Body of pancreas (tissue), 4 donors: ENCODE measurements at regions not wholly inside any gene's neighbourhood (a gene's known extent, or its start where the extent isn't known, plus 50 kb on each side); places are given as distances from the start of the nearest gene placed in this dataset.

ENCODE experiments used
- ATAC-seq: fragments of 150-250 bp; one replicate; pipeline ENCODE4 v1.9.1; 2016
- DNase-seq, 4 donors: peaks; one replicate each; pipeline ENCODE4 v3.0.0-alpha.2; 2019
- H3K27ac ChIP-seq, 4 donors: fragments of 200-600 bp; sonication (generic); 1 replicate in 3 of 4; 2 replicates in 1 of 4; pipeline versions ENCODE4 v1.5.1 to v1.6.1; 2016 to 2019; ENCODE audit warnings: mild to moderate bottlenecking in 1 of 4, mixed read lengths in 1 of 4, moderate library complexity in 1 of 4
- H3K27me3 ChIP-seq, 2 donors: fragments of 200-600 bp; sonication (generic); one replicate each; pipeline ENCODE4 v1.6.0; 2016; ENCODE audit warnings: mild to moderate bottlenecking in 1 of 2
- H3K36me3 ChIP-seq, 2 donors: fragments of 200-600 bp; sonication (generic); replicated peaks in 1 of 2; 2 replicates each; pipeline ENCODE4 v1.5.1; 2016; ENCODE audit warnings: low read depth in 2 of 2; ENCODE audit not compliant: insufficient read depth in 1 of 2
- H3K4me1 ChIP-seq: fragments of 200-600 bp; sonication (generic); one replicate; pipeline ENCODE4 v1.6.0; 2016
- H3K4me3 ChIP-seq, 2 donors: fragments of 200-600 bp; sonication (generic); 1 replicate in 1 of 2; 2 replicates in 1 of 2; pipeline ENCODE4 v1.5.1; 2016 to 2019
- H3K9me3 ChIP-seq, 3 donors: fragments of 200-600 bp; sonication (generic); 1 replicate in 2 of 3; 2 replicates in 1 of 3; pipeline ENCODE4 v1.5.1; 2016
- POLR2A ChIP-seq, 3 donors: fragments of 450-650 bp; IDR thresholded peaks; one replicate each; pipeline ENCODE4 v1.6.1; 2016; ENCODE audit warnings: antibody characterized with exemption in 3 of 3, mild to moderate bottlenecking in 2 of 3
- WGBS, 2 donors: methylation state at CpG; one replicate each; pipeline ENCODE4 v1.1.5; 2017; 5-methylcytosine and 5-hydroxymethylcytosine counted together
- intact Hi-C: fragments of 100-400 bp; cut with DNase I; formaldehyde crosslinking; loops from one replicate; pipeline ENCODE4 v1.15.1; 2023
- TF ChIP-seq, protein P1 (sequence below), 7 experiments: fragments of 450-650 bp in 4 of 7; fragments of 200-600 bp in 3 of 7; sonication (generic) in 3 of 7; IDR thresholded peaks; one replicate each; pipeline ENCODE4 v1.5.1; 2016 to 2019; ENCODE audit warnings: antibody characterized with exemption in 7 of 7

DNA sequence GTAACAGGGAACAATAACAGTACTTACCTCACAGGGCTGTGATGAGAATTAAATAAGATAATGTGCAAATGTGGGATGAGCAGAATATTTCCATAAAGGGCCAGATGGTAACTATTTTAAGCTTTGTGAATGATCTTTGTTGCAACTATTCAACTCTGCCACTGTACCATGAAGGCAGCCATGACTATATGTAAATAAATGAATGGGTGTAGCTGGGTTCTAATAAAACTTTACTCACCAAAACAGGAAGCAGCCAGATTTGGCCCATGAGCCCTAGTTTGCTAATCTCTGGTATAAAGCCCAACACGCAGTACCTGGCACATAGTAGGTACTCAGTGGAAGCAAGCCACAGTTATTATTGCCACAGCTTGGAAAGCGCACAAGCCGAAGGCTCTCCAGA is 362.7 kb upstream of the PROK2 start:
- Histone ChIP-seq H3K27ac (no peak overlapping the region), H3K9me3 (no peaks in the 10 kb centered on the region), H3K27me3 (no peaks in the 10 kb centered on the region), H3K4me1 (peaks cover 32% of the 10 kb centered on the region), H3K4me3 (no peak overlapping the region), H3K36me3 (no peaks in the 10 kb centered on the region)
- ATAC-seq, result no peak
- DNase-seq, result no peak
- TF ChIP-seq, protein P1, sequence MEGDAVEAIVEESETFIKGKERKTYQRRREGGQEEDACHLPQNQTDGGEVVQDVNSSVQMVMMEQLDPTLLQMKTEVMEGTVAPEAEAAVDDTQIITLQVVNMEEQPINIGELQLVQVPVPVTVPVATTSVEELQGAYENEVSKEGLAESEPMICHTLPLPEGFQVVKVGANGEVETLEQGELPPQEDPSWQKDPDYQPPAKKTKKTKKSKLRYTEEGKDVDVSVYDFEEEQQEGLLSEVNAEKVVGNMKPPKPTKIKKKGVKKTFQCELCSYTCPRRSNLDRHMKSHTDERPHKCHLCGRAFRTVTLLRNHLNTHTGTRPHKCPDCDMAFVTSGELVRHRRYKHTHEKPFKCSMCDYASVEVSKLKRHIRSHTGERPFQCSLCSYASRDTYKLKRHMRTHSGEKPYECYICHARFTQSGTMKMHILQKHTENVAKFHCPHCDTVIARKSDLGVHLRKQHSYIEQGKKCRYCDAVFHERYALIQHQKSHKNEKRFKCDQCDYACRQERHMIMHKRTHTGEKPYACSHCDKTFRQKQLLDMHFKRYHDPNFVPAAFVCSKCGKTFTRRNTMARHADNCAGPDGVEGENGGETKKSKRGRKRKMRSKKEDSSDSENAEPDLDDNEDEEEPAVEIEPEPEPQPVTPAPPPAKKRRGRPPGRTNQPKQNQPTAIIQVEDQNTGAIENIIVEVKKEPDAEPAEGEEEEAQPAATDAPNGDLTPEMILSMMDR (IDR thresholded peaks at IDR 0.05), result no peak
- no peak for TF ChIP-seq POLR2A (IDR thresholded peaks at IDR 0.05)
- 91 to 98% methylated on average over 3 of the region's 3 CpGs for WGBS, 2 donors
- intact Hi-C loops, result no loop called here

DNA sequence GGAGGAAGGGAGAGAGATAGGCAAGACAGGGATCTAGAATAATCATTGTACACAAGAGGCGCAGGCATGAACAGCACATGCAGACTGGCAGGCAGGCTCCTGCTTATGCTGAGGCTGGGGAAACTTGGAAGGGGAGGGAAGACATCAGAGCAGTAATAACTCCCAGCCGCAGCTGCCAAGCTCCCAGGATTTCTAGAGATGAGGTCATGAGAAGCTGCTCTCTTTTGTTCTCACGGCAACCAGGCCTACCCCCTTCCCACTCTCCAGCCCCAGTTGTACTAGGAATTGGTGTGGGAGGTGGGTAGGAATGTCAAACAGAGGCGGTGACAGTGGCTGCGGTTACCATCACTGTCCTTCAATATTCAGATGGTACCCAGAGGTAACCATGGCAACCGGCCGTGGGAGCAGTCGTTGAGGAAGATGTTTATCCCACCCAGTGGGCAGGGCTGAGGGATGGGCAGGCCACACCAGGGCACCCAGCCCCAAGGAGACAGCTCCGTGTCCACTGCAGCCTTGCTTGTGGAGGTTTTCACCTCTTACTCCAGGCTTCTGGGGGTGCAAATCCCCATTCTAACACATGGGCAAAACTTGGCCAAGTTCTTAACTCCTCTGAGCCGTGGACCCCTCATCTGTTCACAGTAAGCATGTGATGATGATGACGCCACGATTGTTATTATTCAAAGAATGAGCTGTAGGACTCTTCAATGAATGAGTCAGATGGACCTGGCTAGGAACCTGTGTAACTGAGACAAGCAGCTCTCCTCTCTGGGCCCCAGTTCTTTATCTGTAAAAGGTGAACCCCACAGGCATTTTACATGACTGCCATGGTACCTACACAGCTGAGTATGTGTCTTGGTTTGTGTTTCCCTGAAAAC is 360.8 kb upstream of the PROK2 start:
- H3K4me1 ChIP-seq, result peaks cover 13% of the 10 kb centered on the region
- ATAC-seq (peak; percentile 56), DNase-seq (peak; percentile 31 to 77 (median 62))
- no peak overlapping the region for H3K27ac ChIP-seq
- H3K27me3 ChIP-seq, result no peaks in the 10 kb centered on the region
- TF ChIP-seq, protein P1 (IDR thresholded peaks at IDR 0.05), result no peak
- no peak for TF ChIP-seq POLR2A (IDR thresholded peaks at IDR 0.05)
- H3K4me3 ChIP-seq, result no peak overlapping the region
- no peaks in the 10 kb centered on the region for H3K9me3 ChIP-seq
- H3K36me3 ChIP-seq, result no peaks in the 10 kb centered on the region
- WGBS, 2 donors, result 68 to 75% methylated on average over 10 to 12 of the region's 12 CpGs
- intact Hi-C loops, result no loop called here

DNA sequence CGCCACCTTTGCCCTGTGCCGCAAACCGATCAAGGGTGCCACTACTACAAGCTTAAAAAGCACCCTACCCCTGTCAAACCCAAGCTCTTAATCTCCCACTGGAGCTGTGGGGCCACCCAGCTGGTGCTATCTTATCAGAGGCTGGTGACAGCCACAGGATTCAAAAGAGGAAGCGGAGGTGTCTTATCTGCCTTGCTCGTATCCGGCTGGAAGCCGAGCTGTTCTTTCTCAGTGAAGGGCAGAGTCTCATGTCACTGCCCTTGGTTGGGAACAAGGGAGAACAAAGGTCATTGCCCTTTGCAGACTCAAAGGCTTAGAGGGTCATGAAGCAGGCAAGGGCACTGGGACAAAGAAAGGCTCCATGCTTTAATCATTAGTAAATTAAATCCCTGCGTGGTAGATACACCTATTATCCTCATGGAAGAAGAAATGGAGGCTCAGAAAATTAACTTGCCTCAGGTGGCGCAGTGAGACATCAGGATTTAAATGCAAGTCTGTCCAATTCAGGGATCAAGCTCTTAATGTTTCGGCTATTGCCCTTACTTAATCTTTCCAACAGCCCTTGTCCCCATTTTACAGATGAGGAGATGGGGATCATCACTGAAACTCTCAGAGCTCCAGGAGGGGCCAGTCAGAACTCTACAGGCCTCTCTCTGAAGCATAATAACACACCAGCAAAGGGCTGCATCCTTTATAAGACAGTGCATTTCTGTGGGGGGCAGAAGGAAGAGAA is 360.0 kb upstream of the PROK2 start:
- ATAC-seq (no peak), DNase-seq (no peak)
- no peaks in the 10 kb centered on the region for H3K27me3 ChIP-seq
- no peaks in the 10 kb centered on the region for H3K9me3 ChIP-seq
- H3K36me3 ChIP-seq, result no peaks in the 10 kb centered on the region
- H3K4me3 ChIP-seq, result no peak overlapping the region
- TF ChIP-seq, protein P1 (IDR thresholded peaks at IDR 0.05), result no peak
- no peak for TF ChIP-seq POLR2A (IDR thresholded peaks at IDR 0.05)
- 38 to 57% methylated on average over 10 of the region's 10 CpGs for WGBS, 2 donors
- intact Hi-C loops, result no loop called here
- peaks cover 5% of the 10 kb centered on the region for H3K4me1 ChIP-seq
- H3K27ac ChIP-seq, result no peak overlapping the region

DNA sequence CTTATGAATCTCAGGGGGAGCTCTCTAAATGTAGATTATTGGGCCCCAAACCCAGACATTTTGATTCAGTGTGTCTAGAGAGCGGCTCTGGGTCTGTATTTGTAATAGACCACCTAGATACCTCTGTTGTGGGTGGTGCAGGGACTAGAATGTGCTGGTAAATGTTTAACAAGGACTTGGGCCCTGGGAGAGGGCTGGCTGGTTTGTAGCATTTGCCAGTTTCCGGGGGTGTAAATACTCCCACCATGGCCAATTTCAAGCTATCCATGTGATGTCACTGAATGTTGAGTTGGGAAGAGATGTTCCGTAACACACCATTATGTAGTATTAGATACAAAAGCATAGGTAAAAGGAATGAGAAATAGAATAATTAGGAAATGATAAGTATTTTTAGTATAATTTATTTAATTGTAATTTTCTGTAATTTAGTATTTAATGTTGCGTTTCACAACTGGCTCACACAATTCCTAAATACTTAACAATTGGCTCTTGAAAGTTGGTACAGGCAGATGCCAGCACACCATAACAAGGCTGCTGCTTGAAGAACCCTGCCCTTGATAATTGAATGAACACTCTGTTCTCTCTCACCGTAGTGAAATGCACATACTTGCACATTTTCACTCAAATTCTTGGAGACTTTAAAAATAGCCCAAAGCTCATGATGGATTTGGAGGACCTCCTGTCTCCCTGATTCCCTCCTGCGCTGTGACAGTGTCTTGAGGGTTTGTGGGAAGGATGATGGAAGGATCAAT is 359.2 kb upstream of the PROK2 start:
- TF ChIP-seq, protein P1 (IDR thresholded peaks at IDR 0.05), result no peak
- no peak for TF ChIP-seq POLR2A (IDR thresholded peaks at IDR 0.05)
- 62 to 67% methylated on average over 6 of the region's 6 CpGs for WGBS, 2 donors
- Histone ChIP-seq H3K4me1 (peaks cover 5% of the 10 kb centered on the region), H3K36me3 (no peaks in the 10 kb centered on the region), H3K27me3 (no peaks in the 10 kb centered on the region), H3K4me3 (no peak overlapping the region), H3K9me3 (no peaks in the 10 kb centered on the region), H3K27ac (no peak overlapping the region)
- intact Hi-C loops, result no loop called here
- ATAC-seq, result no peak
- no peak for DNase-seq
